GM19043 (cell line): ENCODE measurements at regions not wholly inside any gene's neighbourhood (a gene's known extent, or its start where the extent isn't known, plus 50 kb on each side); places are given as distances from the start of the nearest gene placed in this dataset.

Experiments used
- ATAC-seq: cut with Tn5 transposase; IDR thresholded peaks from one replicate; pipeline ENCODE4 v1.9.1; 2021; ENCODE audit warnings: low read depth; ENCODE audit not compliant: unreplicated experiment

DNA sequence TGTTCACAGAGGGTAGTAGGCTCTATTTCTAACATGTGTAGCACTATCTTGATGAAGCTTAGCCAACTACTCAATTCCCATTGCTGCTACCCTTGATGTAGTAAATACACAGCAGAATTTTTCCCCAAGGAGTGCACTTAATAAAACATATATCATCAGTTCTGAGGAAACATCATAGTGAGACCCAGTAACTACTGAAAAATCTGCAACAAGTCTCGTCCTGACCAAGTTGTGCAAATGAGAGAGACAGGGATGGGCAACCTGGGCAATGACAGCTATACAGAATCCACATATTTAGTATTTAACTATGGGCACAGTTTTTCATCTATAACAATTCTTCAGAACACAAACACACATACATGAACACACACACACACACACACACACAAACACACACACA, 1073.8 kb upstream of the SORCS1 start:
- no peak for ATAC-seq

DNA sequence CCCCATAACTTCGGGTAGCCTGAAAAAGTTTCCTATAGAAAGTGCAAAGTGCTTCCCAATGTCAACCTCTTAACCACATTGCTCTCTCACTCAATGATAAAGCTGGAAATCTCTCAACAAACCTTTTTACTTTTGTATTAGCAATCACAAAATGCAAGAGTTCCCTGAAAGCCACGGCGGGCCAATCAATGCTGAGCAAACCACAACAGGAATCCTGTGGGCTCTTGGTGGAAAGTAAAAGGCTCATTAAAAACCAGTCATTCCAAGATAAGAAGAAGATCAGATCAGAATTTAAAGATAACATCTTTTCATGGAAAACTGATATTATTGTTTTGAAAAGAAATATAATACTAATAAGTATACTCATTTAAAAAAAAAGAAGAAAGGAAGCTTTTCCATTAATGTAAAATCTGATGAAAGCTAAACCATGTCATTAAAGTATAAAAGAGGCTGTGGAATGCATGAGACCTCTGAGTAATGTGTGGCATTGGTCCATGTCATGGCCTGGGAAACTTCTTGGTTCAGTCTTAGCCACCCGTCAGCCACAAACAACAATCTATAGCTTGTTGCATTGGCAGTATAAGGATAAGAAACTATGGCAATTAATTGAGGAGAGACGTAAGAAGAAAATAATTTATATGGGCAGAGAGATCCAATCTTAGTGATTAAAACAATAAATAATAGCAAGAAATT, 1066.1 kb upstream of the SORCS1 start:
- no peak for ATAC-seq

DNA sequence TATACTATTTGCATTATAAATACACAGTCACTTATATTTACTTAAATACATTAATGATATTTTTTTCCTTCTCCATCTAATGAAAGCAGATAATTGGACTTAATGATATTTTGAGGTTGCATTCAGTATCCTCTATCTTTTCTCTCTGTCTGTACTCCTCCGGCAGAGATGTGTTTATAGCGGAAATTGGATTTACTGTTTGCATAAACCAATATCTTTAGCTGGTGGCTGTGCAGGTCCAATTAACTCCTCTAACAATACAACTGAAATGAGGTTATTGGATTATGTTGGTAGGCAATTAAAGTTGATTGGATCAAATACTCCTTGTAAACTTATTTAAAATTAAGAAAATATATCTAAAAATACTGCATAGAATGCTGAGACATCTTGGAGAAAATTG, 1044.2 kb upstream of the SORCS1 start:
- no peak for ATAC-seq

DNA sequence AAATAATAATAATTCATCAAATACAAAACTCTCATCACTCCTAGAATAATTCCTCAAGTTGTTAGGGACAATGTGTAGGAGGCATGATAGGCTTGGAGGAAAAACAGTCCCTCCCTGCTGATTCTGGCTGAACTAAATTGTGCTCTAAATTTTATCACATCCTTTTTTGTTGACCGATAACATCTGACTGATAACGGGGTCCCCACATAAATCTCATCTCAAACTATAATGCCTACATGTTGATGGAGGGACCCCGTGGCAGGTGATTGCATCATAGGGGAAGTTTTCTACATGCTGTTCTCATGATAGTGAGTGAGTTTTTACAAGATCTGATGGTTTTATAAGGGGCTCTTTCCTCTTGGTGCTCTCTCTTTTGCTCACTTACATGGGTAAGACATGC, 1043.5 kb upstream of the SORCS1 start:
- no peak for ATAC-seq

DNA sequence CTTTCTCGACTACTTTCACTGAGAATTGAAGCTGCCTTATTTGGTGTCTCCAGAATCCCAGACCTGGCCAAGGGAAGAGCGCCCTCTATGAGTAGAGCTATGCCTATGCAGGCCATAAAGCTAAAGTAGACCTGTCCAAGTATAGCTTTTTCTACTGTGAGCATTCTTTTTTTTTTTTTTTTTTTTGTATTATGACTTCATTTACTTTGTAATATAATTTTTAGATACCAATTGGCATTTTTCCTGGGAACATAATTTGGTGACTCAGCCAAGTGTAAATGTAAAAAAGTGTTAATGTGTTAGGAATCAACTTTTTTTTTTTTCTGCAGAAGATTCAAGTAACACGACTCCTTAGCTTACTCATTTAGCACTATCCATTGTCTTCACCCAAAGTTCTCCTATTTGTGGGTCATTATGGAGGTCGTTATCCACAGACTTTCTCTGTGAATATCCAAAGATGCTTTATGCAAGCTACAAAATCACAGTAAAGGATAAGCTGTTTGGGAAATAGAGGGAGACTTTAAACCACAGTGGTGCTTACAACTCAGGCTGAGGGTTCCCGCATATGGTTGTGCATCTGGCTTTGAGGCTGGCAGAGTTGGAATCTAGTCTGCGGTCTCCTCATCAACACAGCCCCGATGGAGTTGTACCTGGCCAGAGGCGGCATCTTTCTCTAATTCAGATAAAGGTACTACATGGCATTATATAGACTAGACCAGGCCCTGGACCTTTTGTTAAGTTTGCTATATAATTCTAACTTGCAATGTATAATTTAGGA, 1040.2 kb upstream of the SORCS1 start:
- ATAC-seq, result no peak

DNA sequence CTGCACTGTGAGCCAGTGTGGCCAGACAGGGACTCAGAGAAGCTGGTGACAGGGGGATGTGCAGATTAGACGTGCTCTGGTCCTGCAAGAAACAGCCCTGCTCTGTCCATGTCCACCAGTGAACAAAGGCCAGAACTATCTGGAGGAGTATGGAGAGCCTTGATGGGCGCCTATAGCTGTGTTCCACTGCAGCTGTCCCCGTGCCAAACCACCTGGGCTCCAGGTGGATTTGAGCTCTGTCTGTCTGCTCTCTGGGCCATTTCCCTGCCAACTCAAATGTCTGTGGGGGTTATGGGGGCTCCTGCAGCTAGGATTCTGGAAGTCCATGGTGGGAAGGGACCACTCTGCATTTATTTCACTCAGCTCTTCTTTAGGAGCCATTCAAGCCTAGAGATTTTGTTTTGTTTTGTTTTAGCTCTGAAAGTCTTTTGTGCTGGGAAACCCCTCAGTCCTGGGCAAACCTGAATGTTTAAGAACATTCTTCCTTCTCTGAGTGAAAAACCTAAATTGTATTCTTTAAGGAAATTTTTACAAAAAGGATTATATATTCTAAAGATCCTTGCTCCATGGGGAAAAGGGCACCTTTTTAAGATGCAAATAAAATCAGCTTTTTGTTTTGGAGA, 1039.5 kb upstream of the SORCS1 start:
- no peak for ATAC-seq

DNA sequence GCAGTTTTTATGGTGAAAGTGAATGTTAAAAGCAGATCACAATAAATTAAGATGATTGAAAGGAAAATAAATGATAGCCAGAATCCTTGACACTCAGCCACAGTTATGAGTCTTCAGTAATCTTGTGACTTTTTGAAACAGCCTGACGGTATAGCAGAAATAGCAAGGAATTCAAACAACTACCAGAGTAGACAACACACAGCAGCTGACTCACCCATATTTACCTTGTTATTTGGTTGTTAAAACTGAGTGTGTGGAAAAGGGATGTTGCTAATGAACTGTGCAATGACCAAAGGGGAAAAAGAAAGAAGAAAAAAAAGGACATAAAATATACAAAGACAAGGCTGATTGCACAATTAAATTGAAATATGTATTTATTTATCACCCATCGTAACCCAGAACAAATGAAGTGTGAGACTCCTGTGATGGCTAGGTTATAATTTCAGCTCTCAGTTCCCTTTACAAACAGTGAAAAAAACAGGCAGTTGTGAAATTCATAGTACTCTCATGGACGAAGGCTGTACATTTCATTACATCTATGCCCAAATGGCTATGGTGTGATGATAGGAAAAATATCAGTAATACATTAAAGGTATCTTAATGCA, 1023.0 kb upstream of the SORCS1 start:
- no peak for ATAC-seq

DNA sequence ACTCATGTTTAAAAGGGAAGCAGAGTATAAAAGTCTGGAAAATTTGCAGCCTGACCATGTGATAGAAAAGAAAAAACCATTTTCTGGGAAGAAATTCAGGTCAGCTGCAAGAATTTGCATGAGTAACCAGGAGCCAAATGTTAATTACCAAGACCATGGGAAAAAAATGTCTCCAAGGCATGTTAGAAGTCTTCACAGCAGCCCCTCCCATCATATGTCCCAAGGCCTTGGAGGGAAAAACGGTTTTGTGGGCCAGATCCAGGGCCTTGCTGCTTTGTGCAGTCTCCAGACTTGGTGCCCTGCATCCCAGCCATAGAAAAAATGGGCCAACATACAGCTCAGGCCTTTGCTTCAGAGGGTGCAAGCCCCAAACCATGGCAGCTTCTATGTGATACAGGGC, 1019.6 kb upstream of the SORCS1 start:
- no peak for ATAC-seq

DNA sequence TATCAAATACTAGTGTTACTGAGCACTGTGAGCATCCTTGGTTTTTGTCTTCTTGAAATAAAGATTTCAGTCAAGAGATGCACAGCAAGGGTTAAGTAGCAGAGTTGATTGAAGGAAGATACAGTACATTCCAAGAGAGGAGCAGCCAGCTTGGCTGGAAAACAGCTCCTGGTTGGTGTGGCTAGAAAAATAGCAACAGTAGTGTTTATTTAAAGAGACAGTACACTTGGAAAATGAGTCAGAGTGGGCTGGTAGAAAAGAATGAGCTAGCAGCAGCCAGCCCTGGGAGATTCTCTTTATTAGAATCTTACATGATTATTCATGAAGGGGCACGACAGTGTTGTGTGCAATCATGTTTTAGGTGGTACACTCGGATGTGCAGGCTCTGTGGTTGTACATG, 1016.4 kb upstream of the SORCS1 start:
- ATAC-seq, result no peak

DNA sequence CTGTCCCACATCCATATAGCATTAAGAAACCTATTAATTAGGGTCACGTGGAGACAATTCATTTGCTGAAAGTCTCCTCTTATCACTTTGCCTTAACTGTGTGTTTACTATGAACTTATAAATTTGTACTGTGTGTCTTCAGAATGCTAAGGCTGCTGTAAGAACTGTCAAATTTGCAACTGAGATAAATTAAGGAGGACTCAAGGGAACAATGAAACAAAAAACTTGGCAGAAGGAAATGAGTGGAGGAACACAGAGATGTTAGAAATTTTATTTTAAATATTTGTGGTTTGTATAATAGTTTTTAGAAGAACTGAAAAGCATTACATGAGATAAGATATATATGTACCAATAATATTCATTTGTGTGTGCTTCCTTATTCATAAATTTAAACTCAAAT, 1005.3 kb upstream of the SORCS1 start:
- no peak for ATAC-seq

DNA sequence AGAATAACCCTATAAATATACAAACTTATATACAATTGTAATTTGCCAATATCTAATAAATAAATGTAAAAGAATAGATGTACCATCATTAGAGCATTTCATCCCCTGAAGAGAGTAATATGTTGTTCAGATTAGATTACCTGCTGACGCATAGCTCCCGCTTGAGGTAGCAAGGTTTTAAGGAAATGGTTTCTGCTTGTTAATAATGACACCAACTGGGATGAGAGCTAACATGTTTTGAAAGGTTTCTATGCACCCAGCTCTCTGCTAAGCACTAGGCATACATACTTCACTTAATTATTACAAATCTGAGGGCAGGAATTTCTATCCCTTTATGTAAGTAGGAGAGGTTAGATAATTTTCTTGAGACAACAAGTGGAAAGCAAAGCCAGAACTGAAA, 1003.3 kb upstream of the SORCS1 start:
- no peak for ATAC-seq

DNA sequence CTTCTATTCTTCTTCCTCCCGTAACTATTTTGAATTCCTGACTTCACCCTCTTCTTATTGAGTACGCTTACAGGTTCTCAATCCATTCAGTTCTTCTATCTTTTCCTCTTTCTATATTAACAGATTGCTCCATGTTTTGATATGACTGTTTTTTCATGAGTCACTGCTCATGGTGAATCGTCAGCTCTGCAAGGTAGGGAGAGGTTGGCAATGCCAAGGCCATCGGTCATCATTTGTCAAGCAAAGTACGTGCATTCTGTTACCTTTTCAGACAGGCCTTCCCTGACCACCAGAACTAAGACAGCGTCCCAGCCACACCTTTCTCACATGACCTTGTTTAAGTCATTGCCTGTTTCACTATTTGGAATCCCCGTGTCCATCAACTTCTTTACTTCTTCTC, 1001.9 kb upstream of the SORCS1 start:
- ATAC-seq, result no peak

DNA sequence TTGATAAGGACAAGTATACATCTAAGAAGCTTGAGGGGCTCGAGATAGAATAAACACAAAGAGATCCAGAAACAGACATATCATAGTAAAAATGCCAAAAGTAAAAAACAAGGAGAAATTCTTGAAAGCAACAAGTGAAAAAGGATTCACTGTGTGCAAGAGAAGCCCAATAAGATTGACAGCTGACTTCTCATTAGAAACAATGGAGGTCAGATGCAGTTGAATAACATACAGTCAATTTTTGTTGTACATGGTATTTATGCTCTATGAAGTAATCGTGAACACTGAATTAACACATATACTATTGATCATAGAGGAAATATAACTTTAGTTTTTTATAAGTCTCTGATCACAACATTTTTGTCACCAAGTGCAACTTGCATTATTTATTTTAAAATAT, 982.8 kb upstream of the SORCS1 start:
- ATAC-seq, result no peak

DNA sequence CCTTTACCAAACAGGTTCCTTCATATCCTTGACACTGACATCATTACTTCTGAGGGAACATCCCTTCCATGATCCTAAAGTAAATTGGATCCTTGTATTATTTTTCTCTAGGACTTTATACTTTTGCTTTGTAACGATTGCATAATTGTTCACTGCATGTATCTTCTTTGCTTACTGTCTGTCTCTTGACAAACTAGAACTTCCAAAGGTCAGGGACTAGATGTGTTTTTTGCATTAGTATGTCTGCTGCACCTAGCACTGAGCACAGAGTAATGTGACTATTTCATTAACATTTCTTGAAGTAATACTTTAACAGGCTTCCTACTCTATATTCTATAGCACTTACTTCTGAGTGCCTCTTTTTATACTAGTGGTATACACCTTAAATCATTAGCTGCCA, 976.6 kb upstream of the SORCS1 start:
- ATAC-seq, result no peak

DNA sequence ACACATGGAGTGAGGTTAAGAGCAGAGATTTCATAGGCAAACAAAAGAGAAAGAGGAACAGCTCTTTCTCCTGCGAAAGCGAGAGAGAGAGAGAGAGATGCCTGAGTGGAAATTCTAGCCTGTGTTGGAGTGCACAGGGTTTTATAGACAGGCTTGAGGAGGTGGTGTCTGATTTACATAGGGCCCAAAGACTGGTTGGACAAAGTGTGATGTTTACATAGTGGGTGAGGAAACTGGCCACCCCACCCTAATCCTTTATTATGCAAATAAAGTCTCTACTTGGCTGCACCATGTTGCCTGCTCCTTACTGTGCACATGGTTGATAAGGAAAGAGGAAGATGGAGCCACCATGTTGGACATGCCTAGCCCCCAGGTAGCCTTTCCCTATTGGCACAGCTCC, 967.8 kb upstream of the SORCS1 start:
- ATAC-seq, result no peak

DNA sequence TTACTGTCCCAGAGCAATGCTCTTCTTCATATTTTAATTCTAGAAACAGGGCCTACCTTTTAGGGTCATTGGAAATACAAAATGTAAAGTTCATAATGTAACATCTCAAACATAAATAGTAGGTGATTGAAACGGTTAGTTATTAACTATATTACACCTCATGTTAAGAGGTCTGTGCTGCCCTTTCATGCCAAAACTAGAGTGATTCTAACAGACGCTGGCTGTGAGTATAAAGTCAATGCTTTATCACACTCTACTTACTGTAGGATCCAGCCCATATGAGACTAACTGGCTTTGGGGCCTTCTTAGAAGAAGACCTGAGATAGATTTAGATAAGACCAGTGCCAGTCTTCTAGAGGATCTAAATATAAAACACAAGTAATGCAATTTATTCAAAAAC, 966.1 kb upstream of the SORCS1 start:
- ATAC-seq, result no peak

DNA sequence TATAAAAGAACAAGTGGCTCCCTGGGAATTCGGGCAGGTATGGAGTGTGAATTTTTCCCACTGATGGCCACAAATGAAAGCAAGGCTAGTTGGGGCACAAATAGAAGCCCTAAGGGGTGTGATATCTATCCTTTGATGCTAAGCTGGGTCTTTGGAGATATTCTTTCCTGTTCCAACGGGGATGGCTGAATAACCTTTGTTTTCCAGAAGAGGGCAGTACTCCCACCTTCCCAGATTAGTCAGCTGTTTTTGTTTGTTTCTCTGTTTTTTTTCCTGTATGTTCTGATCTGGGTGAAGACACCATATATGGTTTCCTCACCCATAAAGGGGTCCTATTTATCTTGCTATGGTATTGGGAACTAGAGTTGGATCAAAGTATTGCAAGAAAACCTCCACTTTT, 947.7 kb upstream of the SORCS1 start:
- ATAC-seq, result no peak

DNA sequence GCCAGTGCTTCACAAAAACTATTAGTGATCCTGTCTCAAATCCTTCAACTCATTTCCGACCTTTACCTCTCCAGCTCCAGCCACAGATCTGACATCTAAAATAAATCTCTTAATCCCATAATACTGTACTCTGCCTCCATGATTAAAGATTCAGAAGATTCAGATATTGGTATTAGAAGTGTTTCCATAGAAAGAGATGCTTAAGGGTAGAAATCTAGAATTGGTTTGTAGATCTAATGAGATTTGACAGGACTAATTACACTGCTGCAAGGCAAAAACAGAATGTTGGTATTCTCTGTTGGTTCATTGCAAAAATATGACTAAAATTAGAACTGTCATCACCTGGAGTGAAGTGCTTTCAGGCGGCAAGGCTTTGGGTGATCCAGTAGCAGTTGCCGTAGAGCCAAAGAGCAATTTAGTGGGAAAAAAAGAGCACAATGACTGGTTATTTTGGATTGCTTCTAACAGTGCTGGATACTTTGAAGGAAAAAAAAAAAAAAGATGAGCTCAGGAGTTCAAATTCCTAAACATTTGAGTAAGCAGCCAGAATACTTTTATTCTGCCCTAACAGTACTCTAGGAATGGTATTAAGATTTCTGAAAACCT, 940.1 kb upstream of the SORCS1 start:
- no peak for ATAC-seq

DNA sequence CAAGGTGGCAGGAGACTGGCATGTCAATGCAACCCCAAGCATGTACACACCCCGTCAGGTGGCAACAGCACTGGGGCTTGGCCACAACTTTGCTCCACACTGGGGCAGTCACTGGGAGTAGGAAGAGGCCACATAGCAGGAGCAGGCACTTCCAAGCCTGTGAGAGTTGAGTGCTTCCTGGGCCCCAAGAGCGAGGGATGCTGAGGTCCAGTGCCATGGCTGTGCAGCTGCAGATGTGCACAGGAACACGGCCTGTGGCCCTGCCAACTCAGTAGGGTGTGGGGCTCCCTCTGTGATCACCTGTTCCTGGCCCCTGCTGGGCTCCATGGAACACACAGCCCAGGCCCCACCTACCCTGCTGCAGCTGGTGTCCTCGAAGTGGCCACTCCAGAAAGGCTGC, 932.8 kb upstream of the SORCS1 start:
- ATAC-seq, result no peak

DNA sequence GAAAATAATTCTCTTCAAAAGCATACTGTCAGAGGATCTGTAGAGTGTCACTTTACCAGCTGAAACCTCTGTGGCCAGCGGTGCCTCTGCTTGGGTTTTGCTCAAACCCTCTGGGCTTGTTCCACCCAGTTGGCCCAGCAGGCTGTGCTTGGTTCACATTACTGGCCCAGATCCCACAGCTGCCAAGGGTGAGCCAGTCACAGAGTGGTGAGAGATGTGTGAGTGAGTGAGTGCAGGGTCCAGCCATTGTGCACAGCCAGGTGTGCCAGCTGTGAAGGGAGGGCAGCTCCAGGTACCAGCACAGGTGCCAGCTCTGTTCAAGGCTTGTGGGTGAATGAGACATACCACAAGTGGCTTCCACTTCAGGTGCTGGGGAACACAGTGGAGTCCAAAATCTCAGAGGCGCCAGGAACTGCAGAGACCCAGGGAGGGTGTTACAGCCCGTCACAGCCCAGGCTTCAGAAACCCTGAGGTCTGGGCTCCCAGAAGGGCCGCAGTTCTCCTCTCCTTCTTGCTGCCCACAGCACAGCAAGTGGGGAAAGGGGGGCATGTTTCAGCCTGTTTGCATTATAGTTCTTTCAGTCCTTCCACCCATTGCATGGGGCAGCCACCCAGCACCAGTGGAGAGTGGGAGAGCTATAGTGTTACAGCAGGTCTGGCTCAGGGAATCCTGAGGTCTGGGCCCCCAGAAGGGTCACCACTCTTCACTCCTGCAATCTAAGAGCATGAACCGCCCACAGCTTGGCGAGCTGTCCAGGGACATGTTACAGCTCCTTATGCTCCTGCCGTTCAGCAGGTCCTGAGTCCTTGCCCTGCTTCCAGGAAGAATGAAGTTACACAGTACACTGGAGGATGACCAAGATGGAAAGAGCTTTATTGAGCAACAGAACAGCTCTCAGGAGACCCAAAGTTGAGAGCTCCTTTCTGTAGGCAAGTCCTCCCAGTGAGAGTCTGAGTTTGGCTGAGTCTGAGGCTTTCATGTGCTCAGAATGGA, 931.7 kb upstream of the SORCS1 start:
- no peak for ATAC-seq
